ENCODE measurements at regions not wholly inside any gene's neighbourhood (a gene's known extent, or its start where the extent isn't known, plus 50 kb on each side); places are given as distances from the start of the nearest gene placed in this dataset.

DNA sequence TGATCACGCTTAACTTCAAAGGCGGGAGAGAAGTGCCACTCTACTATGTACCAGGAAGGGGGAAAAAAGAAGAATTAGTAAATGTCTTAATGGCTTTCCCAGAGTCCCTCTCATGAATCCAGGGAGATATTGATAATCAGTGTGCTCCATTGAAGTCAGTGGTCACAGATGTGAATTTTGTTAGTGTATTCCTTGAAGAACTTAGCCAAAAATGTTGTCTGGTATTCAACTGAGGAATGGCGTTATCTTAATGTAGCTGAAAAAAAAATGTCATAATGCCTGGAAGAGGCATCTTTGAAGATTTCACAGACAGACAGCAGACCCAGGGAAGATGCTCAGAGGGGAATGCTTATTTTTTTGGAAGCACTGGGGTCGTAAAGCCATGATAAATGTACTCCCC lies 250.4 kb downstream of the WDR11 start:
- TF ChIP-seq, protein P1, sequence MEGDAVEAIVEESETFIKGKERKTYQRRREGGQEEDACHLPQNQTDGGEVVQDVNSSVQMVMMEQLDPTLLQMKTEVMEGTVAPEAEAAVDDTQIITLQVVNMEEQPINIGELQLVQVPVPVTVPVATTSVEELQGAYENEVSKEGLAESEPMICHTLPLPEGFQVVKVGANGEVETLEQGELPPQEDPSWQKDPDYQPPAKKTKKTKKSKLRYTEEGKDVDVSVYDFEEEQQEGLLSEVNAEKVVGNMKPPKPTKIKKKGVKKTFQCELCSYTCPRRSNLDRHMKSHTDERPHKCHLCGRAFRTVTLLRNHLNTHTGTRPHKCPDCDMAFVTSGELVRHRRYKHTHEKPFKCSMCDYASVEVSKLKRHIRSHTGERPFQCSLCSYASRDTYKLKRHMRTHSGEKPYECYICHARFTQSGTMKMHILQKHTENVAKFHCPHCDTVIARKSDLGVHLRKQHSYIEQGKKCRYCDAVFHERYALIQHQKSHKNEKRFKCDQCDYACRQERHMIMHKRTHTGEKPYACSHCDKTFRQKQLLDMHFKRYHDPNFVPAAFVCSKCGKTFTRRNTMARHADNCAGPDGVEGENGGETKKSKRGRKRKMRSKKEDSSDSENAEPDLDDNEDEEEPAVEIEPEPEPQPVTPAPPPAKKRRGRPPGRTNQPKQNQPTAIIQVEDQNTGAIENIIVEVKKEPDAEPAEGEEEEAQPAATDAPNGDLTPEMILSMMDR (IDR thresholded peaks at IDR 0.05; ENCODE audit: control insufficient read depth, insufficient read depth, low read depth, low read length, missing control alignments): no peak
- no peak overlapping the region for H3K4me3 ChIP-seq (ENCODE audit: control insufficient read depth, low read depth, low read length)
- no peak for DNase-seq (ENCODE audit: low read depth)

DNA sequence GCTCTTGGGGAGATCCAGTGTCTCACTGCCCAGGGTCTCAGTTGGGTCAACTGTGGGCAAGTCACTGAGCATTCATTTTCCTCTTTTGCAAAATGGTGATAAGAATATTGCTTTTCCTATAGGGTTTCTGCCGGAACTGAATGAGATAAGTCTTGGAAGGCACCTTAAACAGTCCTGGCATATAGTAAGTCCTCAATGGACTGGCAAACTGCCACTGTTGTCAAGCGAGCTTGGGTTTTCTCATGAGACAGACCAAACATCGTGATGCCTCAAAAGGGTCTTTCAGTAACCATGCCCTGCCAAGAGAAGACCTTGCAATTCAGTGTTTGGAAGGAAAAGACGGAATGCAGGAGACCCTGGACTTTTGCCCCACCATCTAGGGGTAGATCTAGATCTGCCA lies 251.5 kb downstream of the WDR11 start:
- TF ChIP-seq, protein P1 (IDR thresholded peaks at IDR 0.05; ENCODE audit: control insufficient read depth, insufficient read depth, low read depth, low read length, missing control alignments): no peak
- no peak overlapping the region for H3K4me3 ChIP-seq (ENCODE audit: control insufficient read depth, low read depth, low read length)
- no peak for DNase-seq (ENCODE audit: low read depth)

DNA sequence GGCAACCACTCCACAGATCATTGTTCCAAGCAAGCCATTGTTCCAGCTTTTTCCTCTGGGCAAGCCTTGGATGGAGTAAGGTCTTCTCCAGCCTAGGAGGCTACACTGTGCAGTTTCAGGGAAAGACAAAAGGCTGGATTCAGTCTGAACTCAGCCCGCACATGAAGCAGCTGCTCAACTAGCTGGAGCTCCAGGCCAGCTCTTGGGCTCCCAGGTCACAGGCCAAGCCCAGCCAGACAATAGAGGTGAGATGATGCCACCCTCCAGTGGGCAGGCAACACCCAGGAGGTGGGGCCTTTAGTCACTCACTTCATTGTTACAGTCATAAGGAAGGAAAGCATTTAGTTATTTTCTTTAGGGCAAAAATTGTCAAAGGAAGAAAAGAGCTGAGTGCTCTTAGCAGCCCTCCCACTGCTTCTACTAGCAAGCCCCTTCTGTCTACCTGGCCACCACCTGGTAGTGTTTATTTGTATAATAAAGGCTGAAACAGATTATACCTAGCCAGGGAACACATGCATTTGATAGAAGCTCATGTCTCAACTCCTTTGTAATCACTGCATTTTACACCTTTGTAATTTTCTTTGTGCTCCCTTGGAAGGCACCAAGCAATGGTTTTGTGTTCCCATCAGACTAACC lies 253.4 kb downstream of the WDR11 start:
- no peak overlapping the region for H3K4me3 ChIP-seq (ENCODE audit: control insufficient read depth, low read depth, low read length)
- no peak for DNase-seq (ENCODE audit: low read depth)
- TF ChIP-seq, protein P1 (IDR thresholded peaks at IDR 0.05; ENCODE audit: control insufficient read depth, insufficient read depth, low read depth, low read length, missing control alignments): no peak

DNA sequence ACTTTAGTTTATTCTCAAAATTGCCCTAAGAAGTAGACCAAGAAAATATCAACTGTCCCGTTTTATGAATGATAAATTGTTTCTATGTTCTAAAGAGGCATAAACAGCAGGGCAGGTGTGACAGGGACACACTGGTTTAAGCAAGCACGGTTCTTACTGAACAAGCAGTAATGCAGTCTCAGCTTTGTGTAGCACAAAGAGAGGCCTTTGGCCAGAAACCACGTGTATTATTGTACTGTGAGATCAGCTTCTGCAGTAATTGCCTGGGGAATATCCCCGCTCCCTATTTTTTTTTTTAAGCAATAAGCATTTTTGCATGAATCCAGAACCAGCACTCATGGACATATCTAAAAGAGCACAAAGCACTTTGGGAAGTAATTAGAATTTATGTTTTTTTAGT lies 255.4 kb downstream of the WDR11 start:
- DNase-seq (ENCODE audit: low read depth): no peak
- no peak overlapping the region for H3K4me3 ChIP-seq (ENCODE audit: control insufficient read depth, low read depth, low read length)
- TF ChIP-seq, protein P1 (IDR thresholded peaks at IDR 0.05; ENCODE audit: control insufficient read depth, insufficient read depth, low read depth, low read length, missing control alignments): no peak

DNA sequence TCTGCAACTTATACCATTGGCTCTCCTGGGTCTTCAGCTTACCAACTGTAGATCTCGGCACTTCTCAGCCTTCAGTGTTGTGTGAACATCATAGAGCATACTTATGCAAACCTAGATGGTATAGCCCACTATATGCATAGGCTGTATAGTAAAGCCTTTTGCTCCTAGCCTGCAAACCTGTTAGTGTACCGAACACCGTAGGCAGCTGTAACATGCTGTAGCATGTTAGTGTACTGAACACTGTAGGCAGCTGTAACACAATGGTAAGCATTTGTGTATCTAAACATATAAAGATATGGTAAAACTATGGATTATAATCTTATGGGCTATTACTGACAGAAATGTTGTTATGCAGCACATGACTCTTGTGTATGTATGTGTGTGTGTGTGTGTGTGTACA lies 256.9 kb downstream of the WDR11 start:
- TF ChIP-seq, protein P1 (IDR thresholded peaks at IDR 0.05; ENCODE audit: control insufficient read depth, insufficient read depth, low read depth, low read length, missing control alignments): no peak
- no peak overlapping the region for H3K4me3 ChIP-seq (ENCODE audit: control insufficient read depth, low read depth, low read length)
- DNase-seq (ENCODE audit: low read depth): no peak

- TF ChIP-seq, protein P1 (IDR thresholded peaks at IDR 0.05; ENCODE audit: control insufficient read depth, insufficient read depth, low read depth, low read length, missing control alignments): no peak
- no peak for DNase-seq (ENCODE audit: low read depth)
- no peak overlapping the region for H3K4me3 ChIP-seq (ENCODE audit: control insufficient read depth, low read depth, low read length)
Measured at GRCh38 chr10:121110369-121110768, 259.2 kb downstream of the WDR11 start.

- no peak for DNase-seq (ENCODE audit: low read depth)
- no peak overlapping the region for H3K4me3 ChIP-seq (ENCODE audit: control insufficient read depth, low read depth, low read length)
- TF ChIP-seq, protein P1 (IDR thresholded peaks at IDR 0.05; ENCODE audit: control insufficient read depth, insufficient read depth, low read depth, low read length, missing control alignments): no peak
Measured at GRCh38 chr10:121112136-121112535, 261.0 kb downstream of the WDR11 start.

Data from AG09309 (cell line).